Sigmoid colon (tissue), 4 donors: ENCODE measurements at regions not wholly inside any gene's neighbourhood (a gene's known extent, or its start where the extent isn't known, plus 50 kb on each side); places are given as distances from the start of the nearest gene placed in this dataset.

Experiments
- EP300 ChIP-seq, 4 donors: sonication (generic); formaldehyde crosslinking; IDR thresholded peaks; one replicate each; pipeline ENCODE4 v1.6.1; 2017; ENCODE audit warnings: antibody characterized with exemption in 4 of 4
- POLR2A ChIP-seq, 2 donors: fragments of 450-650 bp; IDR thresholded peaks; one replicate each; pipeline ENCODE4 v1.6.1; 2016; ENCODE audit warnings: antibody characterized with exemption in 2 of 2, mild to moderate bottlenecking in 2 of 2, moderate library complexity in 2 of 2
- TF ChIP-seq, protein P1 (sequence below), 4 experiments: fragments of 450-650 bp in 3 of 4; fragments of 200-600 bp in 1 of 4; IDR thresholded peaks; one replicate each; pipeline ENCODE4 v1.5.1; 2016 to 2019; ENCODE audit warnings: antibody characterized with exemption in 4 of 4, mild to moderate bottlenecking in 3 of 4, moderate library complexity in 2 of 4

- TF ChIP-seq EP300 (IDR thresholded peaks at IDR 0.05): no peak
- no peak for TF ChIP-seq POLR2A (IDR thresholded peaks at IDR 0.05)
- TF ChIP-seq, protein P1, sequence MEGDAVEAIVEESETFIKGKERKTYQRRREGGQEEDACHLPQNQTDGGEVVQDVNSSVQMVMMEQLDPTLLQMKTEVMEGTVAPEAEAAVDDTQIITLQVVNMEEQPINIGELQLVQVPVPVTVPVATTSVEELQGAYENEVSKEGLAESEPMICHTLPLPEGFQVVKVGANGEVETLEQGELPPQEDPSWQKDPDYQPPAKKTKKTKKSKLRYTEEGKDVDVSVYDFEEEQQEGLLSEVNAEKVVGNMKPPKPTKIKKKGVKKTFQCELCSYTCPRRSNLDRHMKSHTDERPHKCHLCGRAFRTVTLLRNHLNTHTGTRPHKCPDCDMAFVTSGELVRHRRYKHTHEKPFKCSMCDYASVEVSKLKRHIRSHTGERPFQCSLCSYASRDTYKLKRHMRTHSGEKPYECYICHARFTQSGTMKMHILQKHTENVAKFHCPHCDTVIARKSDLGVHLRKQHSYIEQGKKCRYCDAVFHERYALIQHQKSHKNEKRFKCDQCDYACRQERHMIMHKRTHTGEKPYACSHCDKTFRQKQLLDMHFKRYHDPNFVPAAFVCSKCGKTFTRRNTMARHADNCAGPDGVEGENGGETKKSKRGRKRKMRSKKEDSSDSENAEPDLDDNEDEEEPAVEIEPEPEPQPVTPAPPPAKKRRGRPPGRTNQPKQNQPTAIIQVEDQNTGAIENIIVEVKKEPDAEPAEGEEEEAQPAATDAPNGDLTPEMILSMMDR (IDR thresholded peaks at IDR 0.05): no peak
Observed at GRCh38 chr9:11011696-11012095, 398.9 kb upstream of the PTPRD start.
